GM21390 (cell line): ENCODE measurements at regions not wholly inside any gene's neighbourhood (a gene's known extent, or its start where the extent isn't known, plus 50 kb on each side); places are given as distances from the start of the nearest gene placed in this dataset.

Experiments
- ATAC-seq: cut with Tn5 transposase; IDR thresholded peaks from one replicate; pipeline ENCODE4 v1.9.1; 2021; ENCODE audit not compliant: unreplicated experiment

DNA sequence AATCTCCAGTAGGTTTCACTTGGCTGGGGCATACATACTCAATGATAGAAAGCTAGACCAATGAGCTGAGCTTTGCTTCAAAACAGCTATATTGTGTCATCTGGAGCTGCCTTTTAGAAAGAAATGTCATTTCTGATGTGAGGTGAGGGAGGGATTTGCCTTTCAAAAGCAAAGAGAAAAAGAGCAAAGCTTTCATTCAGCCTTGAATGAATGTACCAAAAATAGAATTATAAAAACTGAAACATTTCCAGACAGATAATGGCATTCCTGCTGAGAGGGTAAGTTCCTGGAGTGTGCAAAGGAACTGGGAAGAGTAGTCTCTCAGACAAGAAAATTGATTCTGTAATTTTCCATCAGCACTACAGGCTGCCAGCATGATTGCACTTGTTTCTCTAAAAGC, 710.0 kb downstream of the LRFN5 start:
- no peak for ATAC-seq

DNA sequence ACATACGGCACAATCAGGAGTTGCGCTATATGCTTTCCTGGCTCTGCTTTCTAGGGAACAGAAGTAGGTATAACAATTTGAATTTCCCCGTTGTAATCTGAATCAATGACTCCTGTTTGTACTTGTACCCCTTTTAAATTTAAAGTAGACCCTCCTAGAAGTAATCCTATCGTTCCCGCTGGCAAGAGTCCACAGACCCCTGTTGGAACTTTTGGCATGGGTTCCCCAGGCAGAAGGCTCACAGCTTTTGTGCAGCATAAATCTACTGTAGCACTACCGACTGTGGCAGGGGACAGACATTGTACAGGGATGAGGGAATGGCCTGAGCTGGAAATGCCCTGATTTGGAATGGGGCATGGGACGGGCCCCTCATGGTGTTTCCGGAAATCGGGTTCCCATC, 705.2 kb downstream of the LRFN5 start:
- ATAC-seq = no peak

DNA sequence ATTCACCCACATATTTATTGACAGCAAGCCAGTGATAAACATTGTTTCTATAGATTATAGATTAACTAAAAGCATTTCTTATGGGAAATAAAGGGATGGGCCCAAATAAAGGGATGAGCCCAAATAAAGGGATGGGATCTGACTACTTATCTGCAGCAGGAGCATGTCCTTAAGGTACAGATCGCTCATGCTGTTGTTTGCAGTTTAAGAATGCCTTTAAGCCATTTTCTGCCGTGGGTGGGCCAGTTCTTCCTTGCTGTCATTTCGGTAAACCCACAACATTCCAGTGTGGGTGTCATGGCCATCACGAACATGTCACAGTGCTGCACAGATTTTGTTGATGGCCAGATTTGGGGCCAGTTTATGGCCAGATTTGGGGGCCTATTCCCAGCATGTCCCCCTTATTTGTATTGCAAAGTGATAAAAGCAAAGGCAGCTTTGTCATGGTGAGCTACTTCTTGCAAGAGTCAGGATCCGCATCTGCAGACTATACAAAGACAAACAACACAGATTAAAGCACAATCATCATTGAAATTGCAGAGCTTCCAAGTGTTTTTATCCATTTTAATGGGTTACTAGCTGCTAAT, 700.7 kb downstream of the LRFN5 start:
- ATAC-seq = no peak

DNA sequence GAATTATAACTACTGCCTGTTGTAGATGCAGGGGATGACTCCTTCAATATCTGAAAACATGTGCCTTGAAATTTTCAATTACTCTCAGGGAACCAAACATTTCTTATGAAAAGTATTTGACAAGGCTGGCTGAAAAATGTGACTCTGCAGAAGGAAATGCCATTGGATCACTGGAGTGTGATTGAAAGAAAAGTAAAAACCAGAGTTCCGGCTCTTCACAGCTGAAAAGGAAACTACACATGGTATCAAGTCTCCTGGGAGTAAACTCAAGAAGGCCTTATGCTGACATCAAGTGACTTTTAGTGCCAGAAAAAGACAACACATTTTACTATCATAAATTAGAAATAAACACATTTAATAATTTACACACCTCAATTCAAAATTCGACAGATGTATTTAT, 693.0 kb downstream of the LRFN5 start:
- ATAC-seq = peak; percentile 99

DNA sequence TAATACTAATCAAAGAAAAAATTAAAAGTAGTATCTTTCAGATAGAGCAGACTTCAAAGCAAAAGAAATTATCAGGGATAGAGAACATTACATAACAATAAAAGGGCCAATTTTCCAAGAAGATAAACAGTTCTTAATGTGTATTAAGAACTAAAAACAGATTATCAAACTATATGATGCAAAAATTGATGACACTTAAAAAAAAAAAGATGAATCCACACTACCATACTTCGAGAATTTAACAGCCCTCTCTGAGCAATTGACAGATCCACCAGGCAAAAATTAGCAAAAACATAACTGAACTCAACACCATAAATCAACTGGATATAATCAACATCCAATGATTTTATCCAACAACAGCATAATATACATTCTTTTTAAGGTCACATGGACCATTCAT, 686.5 kb downstream of the LRFN5 start:
- ATAC-seq = no peak

DNA sequence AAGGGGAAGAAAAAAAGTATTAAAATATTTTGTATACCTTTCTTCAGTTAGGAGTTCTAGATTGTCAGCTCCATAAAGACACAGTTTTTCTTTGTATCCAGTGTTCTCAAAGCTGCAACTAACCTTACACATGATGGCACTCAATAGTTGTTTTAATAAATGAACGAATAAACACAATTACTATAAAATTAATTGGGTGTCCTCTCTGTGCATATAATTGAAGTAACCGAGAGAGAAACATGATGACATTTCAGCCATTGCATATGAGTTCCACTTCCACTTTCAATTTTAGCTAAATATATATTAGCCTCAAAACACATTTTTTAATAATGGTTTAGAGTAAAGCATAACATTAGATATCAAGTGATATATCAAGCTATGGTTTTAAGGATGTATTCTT, 671.2 kb downstream of the LRFN5 start:
- ATAC-seq = peak; percentile 54

DNA sequence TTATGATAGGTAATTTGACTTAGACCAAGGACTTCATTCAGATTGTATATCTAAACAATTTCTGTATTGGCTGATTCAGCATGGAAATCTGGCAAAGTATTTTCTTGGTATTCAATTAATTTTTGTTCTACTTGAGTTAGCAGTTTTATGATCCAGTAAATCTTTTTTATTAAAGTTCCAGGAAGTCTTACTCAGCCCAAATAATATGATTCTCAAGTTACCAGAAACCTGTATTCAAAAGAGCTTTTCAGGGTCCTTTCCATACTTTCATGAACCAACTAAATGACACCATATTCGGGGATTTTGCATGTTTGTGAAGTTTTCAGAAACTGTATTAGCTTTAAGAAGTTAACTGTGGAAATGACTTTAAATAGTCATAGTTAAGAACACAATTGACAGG, 662.6 kb downstream of the LRFN5 start:
- no peak for ATAC-seq

DNA sequence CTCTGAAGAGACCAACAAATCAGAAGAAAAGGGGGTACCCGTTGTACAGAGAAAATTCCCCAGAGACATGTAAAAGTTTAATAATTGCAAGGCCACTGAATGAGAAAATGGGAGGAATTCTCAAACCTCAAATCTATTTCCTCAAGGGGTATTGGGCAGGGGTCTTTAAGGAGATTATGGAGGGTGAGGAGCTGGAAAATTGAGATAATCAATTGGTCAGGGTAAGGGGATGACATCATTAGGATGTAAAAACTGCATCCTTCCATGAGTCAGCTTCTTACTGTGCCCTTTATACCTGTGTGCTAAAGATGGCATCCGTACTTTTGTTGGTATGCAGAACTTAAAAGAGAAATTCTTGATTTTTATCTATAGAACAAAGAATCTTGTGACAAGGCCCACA, 641.5 kb downstream of the LRFN5 start:
- ATAC-seq = no peak

DNA sequence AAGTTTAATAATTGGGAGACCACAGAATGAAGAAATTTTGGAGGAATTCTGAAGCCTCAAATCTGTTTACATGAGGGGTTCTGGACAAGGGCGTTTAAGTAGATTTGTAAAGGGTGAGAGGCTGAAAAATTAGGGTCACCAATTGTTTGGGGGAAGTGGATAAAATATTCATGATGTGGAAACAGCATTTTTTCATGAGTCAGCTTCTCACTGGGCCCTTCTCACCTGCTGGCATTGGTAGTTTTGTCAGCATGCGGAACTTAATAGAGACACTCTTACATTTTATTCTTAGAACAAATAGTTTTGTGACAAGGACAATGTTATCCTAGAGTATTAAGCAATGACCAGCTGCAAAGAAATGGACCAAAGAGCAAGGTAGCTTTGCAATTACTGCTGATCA, 634.4 kb downstream of the LRFN5 start:
- no peak for ATAC-seq

DNA sequence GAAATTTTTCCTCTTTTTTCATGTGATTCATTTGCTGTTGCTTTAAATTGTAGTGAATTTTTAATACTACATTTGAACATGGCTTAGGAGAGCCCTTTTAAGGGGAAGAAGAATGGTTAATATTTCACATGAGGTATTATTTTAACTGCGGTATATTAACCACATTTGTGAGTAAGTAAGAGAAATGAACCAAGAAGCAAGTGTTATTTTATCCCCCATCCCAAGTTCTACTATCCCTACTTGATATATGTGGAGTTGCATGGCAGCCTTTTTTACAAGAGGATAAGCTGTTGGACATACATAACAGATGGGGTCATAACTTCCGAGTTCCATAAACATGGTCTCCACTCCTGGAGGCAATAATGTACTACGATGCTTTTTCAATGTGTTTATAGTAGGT, 623.3 kb downstream of the LRFN5 start:
- no peak for ATAC-seq

DNA sequence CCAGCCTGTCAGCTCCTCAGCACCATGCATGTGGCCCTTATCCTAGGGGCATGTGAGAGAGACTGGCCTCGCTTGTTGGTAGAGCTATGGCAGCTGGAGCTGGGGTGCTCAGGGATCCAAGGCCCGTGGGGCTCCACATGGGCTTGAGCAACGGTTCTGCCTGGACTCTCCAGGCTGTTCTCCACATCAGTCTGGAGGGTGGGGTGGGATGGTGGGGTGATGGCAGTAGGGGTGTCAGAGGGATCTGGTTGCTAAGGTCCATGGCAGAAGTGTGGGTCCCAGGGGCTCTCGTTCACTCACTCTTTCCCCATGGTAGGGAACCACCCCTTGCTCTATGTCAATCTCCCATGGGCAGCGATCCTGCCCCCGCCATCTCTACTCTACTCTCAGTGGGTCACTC, 622.6 kb downstream of the LRFN5 start:
- no peak for ATAC-seq

DNA sequence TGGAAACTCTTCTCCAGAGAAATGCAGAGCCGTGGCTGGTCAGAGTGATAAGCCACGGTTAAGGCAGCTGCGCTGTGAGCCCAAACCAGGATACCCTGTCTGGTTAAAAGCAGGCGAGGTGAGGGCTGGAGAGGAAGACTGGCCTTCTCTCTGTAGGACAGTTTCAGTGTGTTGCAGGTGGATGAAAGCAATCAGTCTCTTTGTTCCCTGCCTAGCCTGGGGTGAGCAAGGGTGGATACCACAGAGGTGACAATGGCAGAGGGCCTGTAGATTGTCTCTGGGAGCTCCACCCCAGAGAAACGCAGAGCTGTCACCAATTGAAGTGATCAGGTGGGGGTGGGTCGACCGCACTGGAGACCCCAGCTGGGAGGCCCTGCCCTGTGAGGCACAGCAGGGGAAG, 621.9 kb downstream of the LRFN5 start:
- ATAC-seq = no peak

DNA sequence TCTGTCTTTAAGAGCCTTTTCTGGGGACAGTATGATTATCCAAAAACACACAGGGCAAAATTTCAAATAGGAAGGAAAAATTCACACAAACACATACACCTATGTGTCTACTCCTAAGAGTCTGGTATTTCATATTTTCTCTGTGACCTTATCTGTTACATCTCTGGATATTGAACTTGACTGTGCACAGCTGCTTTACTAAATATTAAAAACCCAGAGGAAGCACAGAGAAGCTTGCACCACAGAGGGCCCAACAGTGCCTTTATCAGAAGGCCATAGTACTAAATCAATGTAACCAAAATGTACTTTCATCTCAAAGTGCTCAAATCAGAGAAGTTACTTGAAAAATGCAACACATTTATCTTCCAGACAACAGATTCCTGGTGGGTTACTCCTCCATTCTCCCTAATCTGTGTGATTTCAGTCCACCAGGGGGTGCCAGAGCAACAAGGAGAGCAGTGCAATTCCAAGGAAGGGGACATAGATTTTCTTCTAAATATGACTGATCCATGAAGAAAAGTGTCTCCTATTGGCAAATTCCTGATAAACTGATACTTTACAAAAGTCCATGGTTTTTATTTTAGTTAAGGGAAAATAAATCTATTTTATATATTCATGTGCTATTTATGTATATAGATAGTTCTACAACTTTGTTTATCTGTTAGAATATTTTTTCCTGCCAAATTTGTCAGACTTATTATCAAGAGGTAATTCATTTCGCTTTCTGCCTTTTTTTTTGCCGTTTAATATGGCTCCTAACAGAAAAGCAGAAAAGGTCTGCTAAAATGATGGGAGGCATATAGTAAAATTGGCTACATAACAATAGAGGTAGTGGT, 617.6 kb downstream of the LRFN5 start:
- no peak for ATAC-seq

DNA sequence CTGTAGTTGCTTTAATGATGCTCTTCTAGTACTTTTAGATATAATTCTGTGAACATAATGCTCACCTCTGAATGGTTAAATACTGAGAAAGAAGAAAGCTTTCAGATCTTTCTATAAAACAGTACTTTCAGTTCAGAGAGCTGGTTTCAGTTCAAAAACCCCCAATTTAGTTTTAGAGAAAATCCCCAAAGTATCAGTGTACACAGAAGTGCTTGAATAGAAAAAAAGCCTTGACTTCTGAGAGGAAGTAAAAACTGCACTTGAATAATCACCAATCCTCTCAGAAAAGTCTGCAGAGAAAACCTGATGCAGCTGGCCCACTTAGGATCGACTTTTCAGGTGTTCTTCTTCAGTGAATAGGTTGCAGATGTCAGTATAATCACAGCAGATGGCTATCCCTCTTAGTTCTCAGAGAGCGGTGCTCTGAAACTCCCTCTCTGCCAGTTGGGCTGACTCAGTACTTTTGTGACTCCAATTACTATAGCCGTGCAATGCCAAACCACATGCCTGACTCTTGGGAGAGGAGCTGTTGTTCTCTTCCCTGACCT, 616.3 kb downstream of the LRFN5 start:
- peak; percentile 92 for ATAC-seq

DNA sequence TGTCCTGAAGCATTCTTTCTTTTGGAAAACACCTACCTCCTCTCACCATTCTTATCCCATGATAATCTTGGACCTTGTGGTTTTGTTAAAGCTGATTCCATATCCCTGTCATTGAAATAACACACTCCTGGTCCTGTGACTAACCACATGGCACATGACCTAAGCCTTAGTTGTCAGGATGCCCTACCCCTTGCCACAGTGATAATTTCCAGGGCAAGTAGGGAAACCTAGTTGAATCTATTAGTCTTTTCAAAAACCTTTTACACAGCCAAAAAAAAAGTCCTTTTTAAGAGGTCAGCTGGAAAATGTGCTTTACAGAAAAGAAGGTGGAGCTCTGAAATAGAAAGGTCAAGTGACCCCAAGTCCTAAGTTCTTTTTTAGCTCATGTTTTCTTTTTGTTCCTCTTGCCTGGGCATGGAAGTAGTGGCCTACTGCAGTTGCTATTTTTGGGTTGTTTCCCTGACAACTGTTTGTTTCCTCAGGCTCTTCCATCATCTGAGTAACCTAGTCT, 608.4 kb downstream of the LRFN5 start:
- ATAC-seq = no peak

DNA sequence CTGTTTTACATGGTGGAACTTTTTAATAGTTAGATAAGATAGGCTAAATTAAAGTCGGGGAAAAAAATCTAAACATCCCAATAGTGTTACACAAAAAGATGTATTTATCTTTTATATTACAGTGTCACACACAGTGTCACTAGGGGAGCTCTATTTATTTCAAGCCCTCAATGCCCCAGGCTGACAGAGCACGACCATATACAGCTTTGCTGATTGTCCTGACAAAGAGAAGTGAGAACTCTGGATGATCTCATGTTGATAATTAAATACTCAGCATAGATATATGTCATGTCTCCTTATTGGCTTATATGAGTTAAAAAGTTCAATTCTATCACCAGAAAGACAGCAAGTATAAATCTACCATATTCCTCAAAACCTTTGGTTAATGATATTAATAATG, 594.3 kb downstream of the LRFN5 start:
- ATAC-seq = no peak

DNA sequence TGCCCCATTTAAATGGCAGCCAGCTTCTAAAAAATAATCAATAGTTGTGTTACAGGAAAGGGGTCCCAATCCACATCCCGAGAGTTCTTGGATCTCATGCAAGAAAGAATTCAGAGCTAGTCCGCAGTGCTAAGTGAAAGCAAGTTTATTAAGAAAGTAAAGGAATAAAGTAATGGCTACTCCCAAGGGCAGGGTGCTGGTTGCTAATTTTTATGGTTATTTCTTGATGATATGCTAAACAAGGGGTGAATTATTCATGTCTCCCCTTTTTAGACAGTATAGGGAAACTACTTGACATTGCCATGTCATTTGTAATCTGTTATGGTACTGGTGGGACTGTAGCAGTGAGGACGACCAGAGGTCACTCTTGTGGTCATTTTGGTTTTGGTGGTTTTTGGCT, 591.3 kb downstream of the LRFN5 start:
- no peak for ATAC-seq

DNA sequence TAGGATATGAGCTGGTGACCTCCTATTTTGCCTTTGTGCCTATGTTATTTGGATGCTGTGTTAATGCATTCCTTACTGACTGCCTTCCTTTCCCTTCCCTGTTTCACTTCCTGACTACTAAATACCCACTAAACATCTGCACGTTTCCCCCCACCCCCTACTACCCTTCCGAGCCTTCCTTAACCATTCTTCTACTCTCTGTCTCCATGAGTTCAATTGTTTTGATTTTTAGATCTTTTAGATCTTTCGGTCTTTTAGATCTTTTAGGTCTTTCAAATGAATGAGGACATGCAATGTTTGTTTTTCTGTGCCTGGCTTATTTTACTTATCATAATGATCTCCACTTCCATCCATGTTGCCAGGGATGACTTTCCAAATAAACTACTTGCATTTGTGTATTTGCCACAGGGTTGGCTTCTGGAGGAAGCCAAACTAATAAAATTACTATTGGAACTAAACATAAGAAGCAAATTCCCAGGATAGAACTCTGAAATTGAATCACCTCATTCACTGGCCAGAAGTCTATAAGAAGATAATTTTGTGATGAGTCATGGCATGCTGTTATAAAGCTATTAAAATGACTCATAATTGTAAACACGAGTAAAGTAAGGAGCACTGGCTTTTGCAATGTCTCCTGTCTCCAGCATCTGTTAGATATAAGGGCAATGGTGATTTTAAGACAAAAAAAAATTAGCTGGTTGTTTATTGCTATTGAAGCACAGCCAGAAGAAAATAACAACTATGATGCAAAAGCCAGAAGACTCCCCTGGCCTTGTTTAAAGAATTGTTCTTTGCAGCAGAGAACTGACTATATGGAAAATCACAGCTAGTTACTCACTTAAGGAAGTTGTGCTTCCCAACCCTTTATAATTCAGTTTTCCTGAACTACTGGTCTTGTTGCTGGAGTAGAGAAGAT, 586.3 kb downstream of the LRFN5 start:
- ATAC-seq = no peak

DNA sequence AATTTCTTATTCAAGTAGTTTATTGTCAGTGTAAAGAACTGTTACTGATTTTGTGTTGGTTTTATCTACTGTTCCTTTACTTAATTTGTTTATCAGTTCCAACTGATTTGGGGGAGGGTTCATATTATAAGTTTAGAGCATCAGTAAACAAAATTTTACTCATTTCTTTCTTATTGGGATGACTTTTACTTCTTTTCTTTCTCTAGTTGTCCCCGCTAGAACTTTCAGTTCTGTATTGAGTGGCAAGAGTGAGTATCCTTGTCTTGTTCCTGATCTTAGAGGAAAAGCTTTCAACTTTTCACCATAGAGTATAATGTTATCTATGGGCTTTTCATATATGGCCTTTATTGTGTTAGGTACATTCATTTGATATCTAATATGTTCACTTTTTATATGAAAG, 584.1 kb downstream of the LRFN5 start:
- no peak for ATAC-seq

DNA sequence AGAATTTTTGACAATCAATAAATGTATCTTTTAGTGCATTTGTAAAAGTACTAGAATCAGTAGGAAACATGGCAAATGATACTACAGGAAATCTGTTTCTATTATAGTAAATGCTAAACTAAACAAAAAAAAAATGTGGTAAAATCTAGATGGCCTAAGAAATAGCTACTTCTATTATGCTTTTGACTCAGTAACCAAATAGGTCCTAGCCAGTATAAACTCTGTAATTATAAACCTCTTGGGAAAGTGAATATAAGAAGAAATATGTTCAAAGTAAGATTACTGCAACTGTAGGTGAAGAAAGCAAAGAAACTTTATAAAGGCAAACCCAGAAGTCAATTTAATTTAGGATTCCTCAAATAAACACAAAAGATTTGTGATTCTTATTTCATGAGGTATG, 581.2 kb downstream of the LRFN5 start:
- no peak for ATAC-seq

DNA sequence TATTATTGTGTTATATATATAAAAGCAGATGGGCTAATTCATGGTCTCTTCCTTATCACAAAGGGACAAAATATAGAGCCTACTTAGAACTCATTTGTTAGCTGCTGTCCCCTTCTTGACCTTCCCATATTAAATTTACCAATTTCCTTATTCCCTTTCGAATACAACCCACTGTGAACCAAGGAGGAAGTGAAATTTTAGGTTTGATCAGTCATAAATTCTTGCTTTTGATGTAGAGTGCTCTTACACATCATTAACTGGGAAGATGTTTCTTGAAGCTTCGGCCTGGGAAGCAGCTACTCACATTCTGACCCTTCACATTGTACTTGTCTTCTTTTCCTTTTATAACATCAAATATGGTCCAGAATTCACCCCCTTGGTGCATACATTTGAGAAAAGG, 579.0 kb downstream of the LRFN5 start:
- no peak for ATAC-seq
